ENCODE measurements at regions not wholly inside any gene's neighbourhood (a gene's known extent, or its start where the extent isn't known, plus 50 kb on each side); places are given as distances from the start of the nearest gene placed in this dataset.

- TF ChIP-seq CTCF (IDR thresholded peaks at IDR 0.05) = no peak
- no peak for TF ChIP-seq POLR2AphosphoS5 (IDR thresholded peaks at IDR 0.05)
- TF ChIP-seq POLR2A (IDR thresholded peaks at IDR 0.05) = no peak
Observed at GRCh38 chr2:153047220-153047619, 328.8 kb downstream of the ARL6IP6 start.
